GM23338 (cell line): ENCODE measurements at regions not wholly inside any gene's neighbourhood (a gene's known extent, or its start where the extent isn't known, plus 50 kb on each side); places are given as distances from the start of the nearest gene placed in this dataset.

Experiments used
- ATAC-seq: fragments of 200-7000 bp; cut with Tn5 transposase; 3 replicates; pipeline ENCODE4 v1.9.1; 2020
- DNase-seq: peaks from one replicate; pipeline ENCODE4 v3.0.0-alpha.2; 2015; ENCODE audit warnings: low spot score
- H2AFZ ChIP-seq: fragments of 200-600 bp; sonication (generic); 2 replicates; pipeline ENCODE4 v1.8.0; 2016; ENCODE audit warnings: antibody characterized with exemption, mild to moderate bottlenecking, moderate library complexity
- H3F3A ChIP-seq: fragments of 200-600 bp; sonication (generic); replicated peaks from 2 replicates; pipeline ENCODE4 v1.8.0; 2017; ENCODE audit warnings: antibody characterized with exemption, mixed run types, low read depth
- H3K27ac ChIP-seq: fragments of 200-600 bp; sonication (generic); 2 replicates; pipeline ENCODE4 v1.6.1; 2016; ENCODE audit warnings: low read depth
- H3K27me3 ChIP-seq: fragments of 200-600 bp; sonication (generic); 2 replicates; pipeline ENCODE4 v1.8.0; 2016; ENCODE audit warnings: mild to moderate bottlenecking, mixed run types, moderate library complexity; ENCODE audit not compliant: insufficient read depth
- H3K36me3 ChIP-seq: fragments of 200-600 bp; sonication (generic); 2 replicates; pipeline ENCODE4 v1.8.0; 2016; ENCODE audit warnings: mild to moderate bottlenecking; ENCODE audit not compliant: insufficient read depth
- H3K4me1 ChIP-seq: fragments of 200-600 bp; sonication (generic); 2 replicates; pipeline ENCODE4 v1.8.0; 2016; ENCODE audit warnings: mild to moderate bottlenecking, moderate library complexity; ENCODE audit not compliant: insufficient read depth
- H3K4me2 ChIP-seq: fragments of 200-600 bp; sonication (generic); 2 replicates; pipeline ENCODE4 v1.7.1; 2017; ENCODE audit warnings: mixed run types
- H3K4me3 ChIP-seq: fragments of 200-600 bp; sonication (generic); 2 replicates; pipeline ENCODE4 v1.6.1; 2016; ENCODE audit warnings: mixed run types
- H3K79me2 ChIP-seq: fragments of 200-600 bp; sonication (generic); replicated peaks from 2 replicates; pipeline ENCODE4 v1.8.0; 2017; ENCODE audit warnings: mild to moderate bottlenecking; ENCODE audit not compliant: insufficient read depth
- H3K9me2 ChIP-seq: fragments of 200-600 bp; sonication (generic); 2 replicates; pipeline ENCODE4 v1.8.0; 2017; ENCODE audit not compliant: insufficient read depth
- H4K20me1 ChIP-seq: fragments of 200-600 bp; sonication (generic); replicated peaks from 2 replicates; pipeline ENCODE4 v1.8.0; 2017; ENCODE audit warnings: mild to moderate bottlenecking; ENCODE audit not compliant: insufficient read depth
- H3K27ac Mint-ChIP-seq: 2 replicates; pipeline ENCODE4 v1.8.0; 2020; ENCODE audit warnings: inconsistent platforms, mild to moderate bottlenecking, moderate library complexity, mixed read lengths
- H3K27me3 Mint-ChIP-seq: 3 replicates; pipeline ENCODE4 v1.8.0; 2022; ENCODE audit warnings: low read depth, mild to moderate bottlenecking, moderate library complexity, mixed read lengths, inconsistent platforms; ENCODE audit not compliant: insufficient read depth, poor library complexity
- H3K36me3 Mint-ChIP-seq: 3 replicates; pipeline ENCODE4 v1.8.0; 2021; ENCODE audit warnings: low read depth, mild to moderate bottlenecking, inconsistent platforms, moderate library complexity, mixed read lengths
- H3K4me1 Mint-ChIP-seq: 3 replicates; pipeline ENCODE4 v1.8.0; 2020; ENCODE audit warnings: mild to moderate bottlenecking, inconsistent platforms, mixed read lengths
- H3K4me3 Mint-ChIP-seq: 3 replicates; pipeline ENCODE4 v1.8.0; 2021; ENCODE audit warnings: moderate library complexity, mild to moderate bottlenecking, inconsistent platforms, mixed read lengths
- H3K9me3 Mint-ChIP-seq: 3 replicates; pipeline ENCODE4 v1.8.0; 2020; ENCODE audit warnings: moderate library complexity, mild to moderate bottlenecking, inconsistent platforms, mixed read lengths
- CREB1 ChIP-seq: fragments of 250-450 bp; sonication (Bioruptor Pico); IDR thresholded peaks from 2 replicates; pipeline ENCODE4 v1.5.0; 2020; ENCODE audit warnings: low read depth, mild to moderate bottlenecking, moderate library complexity
- JUNB ChIP-seq: IDR thresholded peaks from one replicate; pipeline ENCODE4 v1.6.1; 2016; ENCODE audit warnings: antibody characterized with exemption; ENCODE audit not compliant: unreplicated experiment
- NANOG ChIP-seq: IDR thresholded peaks from 2 replicates; pipeline ENCODE4 v1.6.1; 2016; ENCODE audit warnings: antibody characterized with exemption, borderline replicate concordance
- STAT1 ChIP-seq: IDR thresholded peaks from one replicate; pipeline ENCODE4 v1.6.1; 2016; ENCODE audit warnings: antibody characterized with exemption; ENCODE audit not compliant: unreplicated experiment
- ZNF114 ChIP-seq: fragments of 250-450 bp; sonication (Bioruptor Pico); IDR thresholded peaks from 2 replicates; pipeline ENCODE4 v1.5.0; 2020; ENCODE audit warnings: mild to moderate bottlenecking, moderate library complexity
- ZNF331 ChIP-seq: fragments of 250-450 bp; sonication (Bioruptor Pico); IDR thresholded peaks from 2 replicates; pipeline ENCODE4 v1.5.0; 2020; ENCODE audit warnings: low read depth, mild to moderate bottlenecking, moderate library complexity
- TF ChIP-seq, protein P1 (sequence below): IDR thresholded peaks from 2 replicates; pipeline ENCODE4 v1.6.1; 2016; ENCODE audit warnings: antibody characterized with exemption
- TF ChIP-seq, protein P2 (sequence below): IDR thresholded peaks from one replicate; pipeline ENCODE4 v1.6.1; 2018; ENCODE audit warnings: antibody characterized with exemption; ENCODE audit not compliant: unreplicated experiment
- TF ChIP-seq, protein P3 (sequence below): fragments of 250-450 bp; sonication (Bioruptor Pico); IDR thresholded peaks from 2 replicates; pipeline ENCODE4 v1.5.0; 2020; ENCODE audit warnings: mild to moderate bottlenecking, moderate library complexity
- TF ChIP-seq, protein P4 (sequence below), 2 experiments: fragments of 200-600 bp in 1 of 2; sonication (generic) in 1 of 2; conservative IDR thresholded peaks; 2 replicates each; pipeline versions ENCODE4 v1.5.1 to v1.6.1; 2016 to 2017; ENCODE audit warnings: antibody characterized with exemption in 2 of 2, low read depth in 2 of 2, mild to moderate bottlenecking in 2 of 2, moderate library complexity in 1 of 2

DNA sequence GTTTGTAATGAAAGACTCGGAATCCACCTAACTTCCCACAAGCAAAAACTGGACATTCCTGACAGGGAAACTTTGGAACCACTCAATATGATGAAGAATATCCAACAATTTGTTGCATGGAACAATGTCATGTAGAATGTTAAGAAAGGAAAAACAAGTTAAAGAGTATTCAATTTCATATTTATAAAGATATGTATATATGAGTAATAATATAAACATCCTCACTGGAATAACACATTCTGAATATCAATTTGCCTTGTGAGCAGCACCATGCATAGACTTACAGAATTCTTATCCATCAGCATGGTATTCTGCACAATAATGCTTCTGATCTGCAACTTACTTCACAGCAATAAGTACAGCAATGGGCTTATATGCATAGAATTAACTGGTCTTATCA lies 650.3 kb downstream of the SEMA5A start:
- Histone ChIP-seq H3K4me2 (no peak overlapping the region), H4K20me1 (no peaks in the 10 kb centered on the region), H3K27ac (no peak overlapping the region), H3K4me1 (no peaks in the 10 kb centered on the region), H3K27me3 (no peaks in the 10 kb centered on the region), H3K36me3 (no peaks in the 10 kb centered on the region), H2AFZ (no peak overlapping the region), H3K9me2 (no peaks in the 10 kb centered on the region), H3F3A (no peaks in the 10 kb centered on the region), H3K4me3 (no peak overlapping the region), H3K79me2 (no peaks in the 10 kb centered on the region)
- no peak for DNase-seq
- Mint-ChIP-seq H3K36me3 (no peaks in the 10 kb centered on the region), H3K4me1 (peaks cover 3% of the 10 kb centered on the region; the same call in 2 of the 3 replicates), H3K4me3 (no peak overlapping the region), H3K9me3 (no peaks in the 10 kb centered on the region; the same call in 2 of the 3 replicates), H3K27me3 (no peaks in the 10 kb centered on the region), H3K27ac (no peak overlapping the region)
- TF ChIP-seq, protein P1, sequence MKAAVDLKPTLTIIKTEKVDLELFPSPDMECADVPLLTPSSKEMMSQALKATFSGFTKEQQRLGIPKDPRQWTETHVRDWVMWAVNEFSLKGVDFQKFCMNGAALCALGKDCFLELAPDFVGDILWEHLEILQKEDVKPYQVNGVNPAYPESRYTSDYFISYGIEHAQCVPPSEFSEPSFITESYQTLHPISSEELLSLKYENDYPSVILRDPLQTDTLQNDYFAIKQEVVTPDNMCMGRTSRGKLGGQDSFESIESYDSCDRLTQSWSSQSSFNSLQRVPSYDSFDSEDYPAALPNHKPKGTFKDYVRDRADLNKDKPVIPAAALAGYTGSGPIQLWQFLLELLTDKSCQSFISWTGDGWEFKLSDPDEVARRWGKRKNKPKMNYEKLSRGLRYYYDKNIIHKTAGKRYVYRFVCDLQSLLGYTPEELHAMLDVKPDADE = no peak
- TF ChIP-seq ZNF114 (no peak), ZNF331 (CRISPR knock-in tag) (no peak), JUNB (no peak)
- TF ChIP-seq, protein P2, sequence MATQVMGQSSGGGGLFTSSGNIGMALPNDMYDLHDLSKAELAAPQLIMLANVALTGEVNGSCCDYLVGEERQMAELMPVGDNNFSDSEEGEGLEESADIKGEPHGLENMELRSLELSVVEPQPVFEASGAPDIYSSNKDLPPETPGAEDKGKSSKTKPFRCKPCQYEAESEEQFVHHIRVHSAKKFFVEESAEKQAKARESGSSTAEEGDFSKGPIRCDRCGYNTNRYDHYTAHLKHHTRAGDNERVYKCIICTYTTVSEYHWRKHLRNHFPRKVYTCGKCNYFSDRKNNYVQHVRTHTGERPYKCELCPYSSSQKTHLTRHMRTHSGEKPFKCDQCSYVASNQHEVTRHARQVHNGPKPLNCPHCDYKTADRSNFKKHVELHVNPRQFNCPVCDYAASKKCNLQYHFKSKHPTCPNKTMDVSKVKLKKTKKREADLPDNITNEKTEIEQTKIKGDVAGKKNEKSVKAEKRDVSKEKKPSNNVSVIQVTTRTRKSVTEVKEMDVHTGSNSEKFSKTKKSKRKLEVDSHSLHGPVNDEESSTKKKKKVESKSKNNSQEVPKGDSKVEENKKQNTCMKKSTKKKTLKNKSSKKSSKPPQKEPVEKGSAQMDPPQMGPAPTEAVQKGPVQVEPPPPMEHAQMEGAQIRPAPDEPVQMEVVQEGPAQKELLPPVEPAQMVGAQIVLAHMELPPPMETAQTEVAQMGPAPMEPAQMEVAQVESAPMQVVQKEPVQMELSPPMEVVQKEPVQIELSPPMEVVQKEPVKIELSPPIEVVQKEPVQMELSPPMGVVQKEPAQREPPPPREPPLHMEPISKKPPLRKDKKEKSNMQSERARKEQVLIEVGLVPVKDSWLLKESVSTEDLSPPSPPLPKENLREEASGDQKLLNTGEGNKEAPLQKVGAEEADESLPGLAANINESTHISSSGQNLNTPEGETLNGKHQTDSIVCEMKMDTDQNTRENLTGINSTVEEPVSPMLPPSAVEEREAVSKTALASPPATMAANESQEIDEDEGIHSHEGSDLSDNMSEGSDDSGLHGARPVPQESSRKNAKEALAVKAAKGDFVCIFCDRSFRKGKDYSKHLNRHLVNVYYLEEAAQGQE = no peak
- ATAC-seq = no peak

DNA sequence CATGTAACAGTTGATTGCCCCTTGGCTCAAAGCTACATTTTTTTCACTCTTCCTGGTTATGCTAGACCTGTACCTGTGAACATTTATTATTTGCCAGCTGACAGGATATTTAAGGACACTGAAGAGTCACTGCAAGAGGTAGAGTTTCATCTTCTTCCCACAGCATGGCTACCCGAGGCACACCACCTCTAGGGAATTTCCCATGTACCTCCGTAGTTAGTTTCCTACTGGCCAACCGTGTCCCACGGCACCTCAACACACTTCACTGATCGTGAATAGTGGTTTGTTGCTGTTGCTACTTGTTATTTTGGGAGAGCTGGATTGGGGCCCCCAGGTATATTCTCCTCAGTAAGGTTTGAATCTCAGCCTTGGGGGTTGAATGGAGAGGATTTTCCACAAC lies 648.6 kb downstream of the SEMA5A start:
- H3F3A ChIP-seq = no peaks in the 10 kb centered on the region
- H3K36me3 ChIP-seq = no peaks in the 10 kb centered on the region
- no peaks in the 10 kb centered on the region for H3K9me2 ChIP-seq
- no peak overlapping the region for H3K4me2 ChIP-seq
- Mint-ChIP-seq H3K27me3 (no peaks in the 10 kb centered on the region), H3K9me3 (no peaks in the 10 kb centered on the region), H3K36me3 (no peaks in the 10 kb centered on the region), H3K4me3 (no peak overlapping the region), H3K27ac (no peak overlapping the region), H3K4me1 (peaks cover 3% of the 10 kb centered on the region; the same call in 2 of the 3 replicates)
- no peaks in the 10 kb centered on the region for H3K79me2 ChIP-seq
- ATAC-seq (no peak), DNase-seq (no peak)
- H3K4me1 ChIP-seq = no peaks in the 10 kb centered on the region
- 0 out of 2 replicates have a peak overlapping the region, but pooled peaks have one; percentile 36 for H2AFZ ChIP-seq
- no peak overlapping the region for H3K27ac ChIP-seq
- H4K20me1 ChIP-seq = no peaks in the 10 kb centered on the region
- no peaks in the 10 kb centered on the region for H3K27me3 ChIP-seq
- H3K4me3 ChIP-seq = no peak overlapping the region
- TF ChIP-seq, protein P3, sequence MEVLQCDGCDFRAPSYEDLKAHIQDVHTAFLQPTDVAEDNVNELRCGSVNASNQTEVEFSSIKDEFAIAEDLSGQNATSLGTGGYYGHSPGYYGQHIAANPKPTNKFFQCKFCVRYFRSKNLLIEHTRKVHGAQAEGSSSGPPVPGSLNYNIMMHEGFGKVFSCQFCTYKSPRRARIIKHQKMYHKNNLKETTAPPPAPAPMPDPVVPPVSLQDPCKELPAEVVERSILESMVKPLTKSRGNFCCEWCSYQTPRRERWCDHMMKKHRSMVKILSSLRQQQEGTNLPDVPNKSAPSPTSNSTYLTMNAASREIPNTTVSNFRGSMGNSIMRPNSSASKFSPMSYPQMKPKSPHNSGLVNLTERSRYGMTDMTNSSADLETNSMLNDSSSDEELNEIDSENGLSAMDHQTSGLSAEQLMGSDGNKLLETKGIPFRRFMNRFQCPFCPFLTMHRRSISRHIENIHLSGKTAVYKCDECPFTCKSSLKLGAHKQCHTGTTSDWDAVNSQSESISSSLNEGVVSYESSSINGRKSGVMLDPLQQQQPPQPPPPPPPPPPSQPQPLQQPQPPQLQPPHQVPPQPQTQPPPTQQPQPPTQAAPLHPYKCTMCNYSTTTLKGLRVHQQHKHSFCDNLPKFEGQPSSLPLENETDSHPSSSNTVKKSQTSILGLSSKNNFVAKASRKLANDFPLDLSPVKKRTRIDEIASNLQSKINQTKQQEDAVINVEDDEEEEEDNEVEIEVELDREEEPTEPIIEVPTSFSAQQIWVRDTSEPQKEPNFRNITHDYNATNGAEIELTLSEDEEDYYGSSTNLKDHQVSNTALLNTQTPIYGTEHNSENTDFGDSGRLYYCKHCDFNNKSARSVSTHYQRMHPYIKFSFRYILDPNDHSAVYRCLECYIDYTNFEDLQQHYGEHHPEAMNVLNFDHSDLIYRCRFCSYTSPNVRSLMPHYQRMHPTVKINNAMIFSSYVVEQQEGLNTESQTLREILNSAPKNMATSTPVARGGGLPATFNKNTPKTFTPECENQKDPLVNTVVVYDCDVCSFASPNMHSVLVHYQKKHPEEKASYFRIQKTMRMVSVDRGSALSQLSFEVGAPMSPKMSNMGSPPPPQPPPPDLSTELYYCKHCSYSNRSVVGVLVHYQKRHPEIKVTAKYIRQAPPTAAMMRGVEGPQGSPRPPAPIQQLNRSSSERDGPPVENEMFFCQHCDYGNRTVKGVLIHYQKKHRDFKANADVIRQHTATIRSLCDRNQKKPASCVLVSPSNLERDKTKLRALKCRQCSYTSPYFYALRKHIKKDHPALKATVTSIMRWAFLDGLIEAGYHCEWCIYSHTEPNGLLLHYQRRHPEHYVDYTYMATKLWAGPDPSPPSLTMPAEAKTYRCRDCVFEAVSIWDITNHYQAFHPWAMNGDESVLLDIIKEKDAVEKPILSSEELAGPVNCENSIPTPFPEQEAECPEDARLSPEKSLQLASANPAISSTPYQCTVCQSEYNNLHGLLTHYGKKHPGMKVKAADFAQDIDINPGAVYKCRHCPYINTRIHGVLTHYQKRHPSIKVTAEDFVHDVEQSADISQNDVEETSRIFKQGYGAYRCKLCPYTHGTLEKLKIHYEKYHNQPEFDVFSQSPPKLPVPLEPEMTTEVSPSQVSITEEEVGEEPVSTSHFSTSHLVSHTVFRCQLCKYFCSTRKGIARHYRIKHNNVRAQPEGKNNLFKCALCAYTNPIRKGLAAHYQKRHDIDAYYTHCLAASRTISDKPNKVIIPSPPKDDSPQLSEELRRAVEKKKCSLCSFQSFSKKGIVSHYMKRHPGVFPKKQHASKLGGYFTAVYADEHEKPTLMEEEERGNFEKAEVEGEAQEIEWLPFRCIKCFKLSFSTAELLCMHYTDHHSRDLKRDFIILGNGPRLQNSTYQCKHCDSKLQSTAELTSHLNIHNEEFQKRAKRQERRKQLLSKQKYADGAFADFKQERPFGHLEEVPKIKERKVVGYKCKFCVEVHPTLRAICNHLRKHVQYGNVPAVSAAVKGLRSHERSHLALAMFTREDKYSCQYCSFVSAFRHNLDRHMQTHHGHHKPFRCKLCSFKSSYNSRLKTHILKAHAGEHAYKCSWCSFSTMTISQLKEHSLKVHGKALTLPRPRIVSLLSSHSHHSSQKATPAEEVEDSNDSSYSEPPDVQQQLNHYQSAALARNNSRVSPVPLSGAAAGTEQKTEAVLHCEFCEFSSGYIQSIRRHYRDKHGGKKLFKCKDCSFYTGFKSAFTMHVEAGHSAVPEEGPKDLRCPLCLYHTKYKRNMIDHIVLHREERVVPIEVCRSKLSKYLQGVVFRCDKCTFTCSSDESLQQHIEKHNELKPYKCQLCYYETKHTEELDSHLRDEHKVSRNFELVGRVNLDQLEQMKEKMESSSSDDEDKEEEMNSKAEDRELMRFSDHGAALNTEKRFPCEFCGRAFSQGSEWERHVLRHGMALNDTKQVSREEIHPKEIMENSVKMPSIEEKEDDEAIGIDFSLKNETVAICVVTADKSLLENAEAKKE (CRISPR knock-in tag) = no peak
- TF ChIP-seq, protein P4, sequence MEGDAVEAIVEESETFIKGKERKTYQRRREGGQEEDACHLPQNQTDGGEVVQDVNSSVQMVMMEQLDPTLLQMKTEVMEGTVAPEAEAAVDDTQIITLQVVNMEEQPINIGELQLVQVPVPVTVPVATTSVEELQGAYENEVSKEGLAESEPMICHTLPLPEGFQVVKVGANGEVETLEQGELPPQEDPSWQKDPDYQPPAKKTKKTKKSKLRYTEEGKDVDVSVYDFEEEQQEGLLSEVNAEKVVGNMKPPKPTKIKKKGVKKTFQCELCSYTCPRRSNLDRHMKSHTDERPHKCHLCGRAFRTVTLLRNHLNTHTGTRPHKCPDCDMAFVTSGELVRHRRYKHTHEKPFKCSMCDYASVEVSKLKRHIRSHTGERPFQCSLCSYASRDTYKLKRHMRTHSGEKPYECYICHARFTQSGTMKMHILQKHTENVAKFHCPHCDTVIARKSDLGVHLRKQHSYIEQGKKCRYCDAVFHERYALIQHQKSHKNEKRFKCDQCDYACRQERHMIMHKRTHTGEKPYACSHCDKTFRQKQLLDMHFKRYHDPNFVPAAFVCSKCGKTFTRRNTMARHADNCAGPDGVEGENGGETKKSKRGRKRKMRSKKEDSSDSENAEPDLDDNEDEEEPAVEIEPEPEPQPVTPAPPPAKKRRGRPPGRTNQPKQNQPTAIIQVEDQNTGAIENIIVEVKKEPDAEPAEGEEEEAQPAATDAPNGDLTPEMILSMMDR (conservative IDR thresholded peaks at IDR 0.05; ENCODE audit: low read depth in 2 of 2) = no peak
- TF ChIP-seq STAT1 (no peak), NANOG (no peak), CREB1 (no peak)
